HEK293T (cell line): ENCODE measurements at regions not wholly inside any gene's neighbourhood (a gene's known extent, or its start where the extent isn't known, plus 50 kb on each side); places are given as distances from the start of the nearest gene placed in this dataset.
A peak's percentile ranks its signal among the peaks of the same experiment; 100 is the strongest.

Experiments
- CTCF ChIA-PET: fragments of 350-600 bp; formaldehyde crosslinking; extraction: SDS; loops from one replicate; lab custom pipeline; 2021; ENCODE audit warnings: antibody characterized with exemption, inconsistent platforms; lab: Yijun Ruan, JAX
- POLR2A ChIA-PET: fragments of 350-600 bp; formaldehyde crosslinking; extraction: SDS; loops from one replicate; lab custom pipeline; 2020; ENCODE audit warnings: antibody characterized with exemption, inconsistent platforms; lab: Yijun Ruan, JAX
- DNase-seq: peaks from one replicate; pipeline ENCODE4 v3.0.0; 2012; ENCODE audit warnings: mixed read lengths; ENCODE audit errors: extremely low spot score
- ARNT ChIP-seq: fragments of 450-650 bp; IDR thresholded peaks from 2 replicates; pipeline ENCODE4 v1.6.1; 2017; ENCODE audit warnings: mild to moderate bottlenecking
- BHLHE40 ChIP-seq: fragments of 450-650 bp; IDR thresholded peaks from 2 replicates; pipeline ENCODE4 v1.6.1; 2016; ENCODE audit warnings: mild to moderate bottlenecking, moderate library complexity, borderline replicate concordance
- CTBP1 ChIP-seq: fragments of 450-650 bp; IDR thresholded peaks from 2 replicates; pipeline ENCODE4 v1.6.1; 2016; ENCODE audit warnings: borderline replicate concordance
- ELF4 ChIP-seq: fragments of 450-650 bp; IDR thresholded peaks from 2 replicates; pipeline ENCODE4 v1.6.1; 2017; ENCODE audit warnings: antibody characterized with exemption
- FOXA1 ChIP-seq: fragments of 450-650 bp; IDR thresholded peaks from 2 replicates; pipeline ENCODE4 v1.6.1; 2016; ENCODE audit warnings: mild to moderate bottlenecking
- FOXK2 ChIP-seq: fragments of 450-650 bp; IDR thresholded peaks from 2 replicates; pipeline ENCODE4 v1.6.1; 2016; ENCODE audit warnings: mild to moderate bottlenecking
- FOXM1 ChIP-seq: fragments of 450-650 bp; IDR thresholded peaks from 2 replicates; pipeline ENCODE4 v1.6.1; 2017; ENCODE audit warnings: mild to moderate bottlenecking, borderline replicate concordance
- HDGF ChIP-seq: fragments of 450-650 bp; IDR thresholded peaks from 2 replicates; pipeline ENCODE4 v1.6.1; 2017; ENCODE audit warnings: antibody characterized with exemption, borderline replicate concordance
- L3MBTL2 ChIP-seq: fragments of 450-650 bp; conservative IDR thresholded peaks from 2 replicates; pipeline ENCODE4 v1.6.1; 2016; ENCODE audit warnings: mild to moderate bottlenecking
- LEF1 ChIP-seq: fragments of 450-650 bp; IDR thresholded peaks from 2 replicates; pipeline ENCODE4 v1.6.1; 2017; ENCODE audit warnings: mild to moderate bottlenecking, borderline replicate concordance
- NFRKB ChIP-seq: fragments of 450-650 bp; IDR thresholded peaks from 2 replicates; pipeline ENCODE4 v1.6.1; 2016; ENCODE audit warnings: mild to moderate bottlenecking, moderate library complexity
- PKNOX1 ChIP-seq: fragments of 450-650 bp; IDR thresholded peaks from 2 replicates; pipeline ENCODE4 v1.6.1; 2016
- SP1 ChIP-seq: fragments of 450-650 bp; IDR thresholded peaks from 2 replicates; pipeline ENCODE4 v1.6.1; 2017
- SUZ12 ChIP-seq: fragments of 450-650 bp; IDR thresholded peaks from 2 replicates; pipeline ENCODE4 v1.6.1; 2016; ENCODE audit warnings: mild to moderate bottlenecking
- TARDBP ChIP-seq: fragments of 450-650 bp; IDR thresholded peaks from 2 replicates; pipeline ENCODE4 v1.6.1; 2016
- ZNF384 ChIP-seq: fragments of 450-650 bp; IDR thresholded peaks from 2 replicates; pipeline ENCODE4 v1.6.1; 2016

GRCh38 chr9:73515216-73515615 lies 363.6 kb downstream of the ANXA1 start:
- POLR2A ChIA-PET = no interaction called here
- DNase-seq = no peak
- TF ChIP-seq BHLHE40 = no peak
- TF ChIP-seq NFRKB = no peak
- TF ChIP-seq PKNOX1 = no peak
- TF ChIP-seq TARDBP = no peak
- no peak for TF ChIP-seq ARNT
- no peak for TF ChIP-seq FOXK2
- TF ChIP-seq CTBP1 = no peak
- TF ChIP-seq FOXA1 = no peak
- no peak for TF ChIP-seq HDGF
- CTCF ChIA-PET = no interaction called here

DNA sequence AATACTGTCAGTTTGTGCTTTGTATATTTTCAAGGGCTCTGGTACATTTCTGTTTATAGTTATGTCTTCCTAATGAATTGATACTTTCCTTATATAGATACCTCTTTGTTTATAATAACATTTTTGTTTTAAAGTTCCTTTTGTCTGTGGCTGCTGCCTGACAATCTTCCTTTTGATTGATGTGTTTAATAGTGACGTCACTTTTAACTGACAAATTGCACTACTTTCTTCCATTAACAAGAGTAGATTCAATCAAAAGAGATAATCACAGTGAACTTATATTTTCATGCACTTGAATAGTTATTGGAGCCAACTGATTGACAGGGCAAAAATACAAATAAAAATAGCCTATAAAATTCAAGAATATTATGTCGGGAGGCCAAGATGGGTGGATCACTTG lies 371.7 kb downstream of the ANXA1 start:
- no peak for DNase-seq
- TF ChIP-seq ARNT = no peak
- TF ChIP-seq SUZ12 = no peak
- no peak for TF ChIP-seq NFRKB
- no peak for TF ChIP-seq CTBP1
- TF ChIP-seq ELF4 = no peak
- TF ChIP-seq SP1 = no peak
- 0 out of 2 replicates have a peak, but pooled peaks have one; percentile 6 for TF ChIP-seq PKNOX1
- ChIA-PET POLR2A (no interaction called here), CTCF (no interaction called here)

- POLR2A ChIA-PET = no interaction called here
- CTCF ChIA-PET = no interaction called here
- DNase-seq = no peak
- TF ChIP-seq BHLHE40 = no peak
- TF ChIP-seq L3MBTL2 = no peak
- TF ChIP-seq TARDBP = no peak
- no peak for TF ChIP-seq HDGF
- TF ChIP-seq NFRKB = no peak
- no peak for TF ChIP-seq SUZ12
- TF ChIP-seq CTBP1 = no peak
- no peak for TF ChIP-seq SP1
- TF ChIP-seq ELF4 = no peak
Observed at GRCh38 chr9:73525350-73525749, 373.7 kb downstream of the ANXA1 start.

- DNase-seq = no peak
- CTCF ChIA-PET = no interaction called here
- no peak for TF ChIP-seq L3MBTL2
- no peak for TF ChIP-seq CTBP1
- TF ChIP-seq SP1 = no peak
- TF ChIP-seq LEF1 = no peak
- POLR2A ChIA-PET = no interaction called here
Observed at GRCh38 chr9:73527521-73527920, 375.9 kb downstream of the ANXA1 start.

DNA sequence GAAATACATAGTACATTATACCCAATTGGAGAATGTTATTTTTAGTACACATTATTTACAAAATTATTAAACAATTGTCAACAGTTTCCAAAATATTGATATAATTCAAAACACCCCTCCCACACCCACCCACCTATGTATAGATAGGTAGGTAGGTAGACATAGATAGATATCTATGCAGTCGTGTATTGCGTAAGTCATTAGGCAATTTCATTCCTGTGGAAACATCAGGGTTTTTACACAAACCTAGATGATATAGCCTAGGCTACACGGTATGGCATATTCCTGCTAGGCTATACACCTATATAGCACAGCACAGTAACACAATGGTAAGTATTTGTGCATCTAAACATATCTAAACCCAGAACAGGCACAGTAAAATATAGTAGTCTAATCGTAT lies 377.3 kb downstream of the ANXA1 start:
- CTCF ChIA-PET = no interaction called here
- TF ChIP-seq LEF1 (no peak), FOXM1 (no peak), SP1 (no peak), L3MBTL2 (no peak), TARDBP (no peak)
- POLR2A ChIA-PET = no interaction called here

DNA sequence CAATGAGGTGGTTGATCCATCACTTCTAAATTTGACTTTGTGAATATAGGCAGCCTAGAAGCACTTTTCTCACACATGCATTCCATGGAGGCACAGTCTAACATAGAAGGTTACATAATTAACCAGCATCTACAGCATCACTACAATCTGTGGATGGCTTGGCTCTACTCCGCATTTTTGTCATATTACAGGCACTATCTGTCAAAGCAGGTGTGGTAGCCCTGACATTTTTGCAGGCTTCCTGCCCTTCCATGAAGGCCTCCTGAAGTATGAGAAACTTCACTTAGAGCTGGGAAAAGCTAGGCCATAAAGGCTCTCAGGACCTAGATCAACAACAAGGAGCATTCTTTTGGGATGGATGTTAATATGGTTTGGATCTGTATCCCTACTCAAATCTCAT lies 378.0 kb downstream of the ANXA1 start:
- TF ChIP-seq PKNOX1 = no peak
- no peak for TF ChIP-seq NFRKB
- no peak for TF ChIP-seq SUZ12
- no peak for TF ChIP-seq L3MBTL2
- TF ChIP-seq SP1 = no peak
- TF ChIP-seq ZNF384 = no peak
- TF ChIP-seq CTBP1 = no peak
- no peak for TF ChIP-seq ARNT
- TF ChIP-seq FOXM1 = no peak
- no peak for TF ChIP-seq LEF1
- no peak for TF ChIP-seq ELF4
- TF ChIP-seq TARDBP = no peak
- no peak for TF ChIP-seq FOXA1
- TF ChIP-seq FOXK2 = no peak
- TF ChIP-seq HDGF = no peak
- TF ChIP-seq BHLHE40 = no peak
- ChIA-PET CTCF (no interaction called here), POLR2A (no interaction called here)
- no peak for DNase-seq

More for the DNA sequence above, 377.3 kb downstream of the ANXA1 start:
- DNase-seq = no peak

DNA sequence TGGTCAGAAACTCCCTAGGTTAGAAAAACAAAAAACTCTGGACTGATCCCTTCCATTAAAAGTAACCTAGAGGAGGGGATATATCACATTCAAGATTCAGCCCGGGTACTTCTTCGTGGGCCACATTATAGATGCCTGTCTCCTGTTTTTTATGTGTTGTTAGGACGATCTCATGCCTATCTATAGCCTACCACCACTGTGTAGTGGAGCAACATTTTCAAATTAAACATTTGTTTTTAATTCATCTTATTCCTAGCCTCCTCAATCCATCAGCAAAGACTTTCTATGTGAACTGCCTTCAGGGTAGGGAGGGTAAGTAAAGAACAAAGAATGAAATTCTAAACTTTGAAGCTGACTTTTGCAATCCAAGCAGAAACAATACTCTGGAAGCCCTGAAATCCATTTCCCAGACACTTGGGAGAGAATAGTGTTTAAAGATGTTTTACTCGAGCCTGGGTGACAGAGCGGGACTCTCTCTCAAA lies 379.4 kb downstream of the ANXA1 start:
- TF ChIP-seq NFRKB (no peak), ARNT (no peak), ZNF384 (no peak)
- DNase-seq = no peak
- ChIA-PET POLR2A (no interaction called here), CTCF (no interaction called here)

GRCh38 chr9:73531658-73532057 lies 380.0 kb downstream of the ANXA1 start:
- CTCF ChIA-PET = no interaction called here
- POLR2A ChIA-PET = no interaction called here
- no peak for DNase-seq
- TF ChIP-seq PKNOX1 = no peak
- TF ChIP-seq ELF4 = no peak
- TF ChIP-seq FOXA1 = no peak
- no peak for TF ChIP-seq L3MBTL2
- no peak for TF ChIP-seq TARDBP
- no peak for TF ChIP-seq LEF1
- TF ChIP-seq SUZ12 = no peak
- no peak for TF ChIP-seq CTBP1
- TF ChIP-seq HDGF = no peak
- TF ChIP-seq FOXK2 = no peak
- no peak for TF ChIP-seq NFRKB
- TF ChIP-seq ZNF384 = no peak
- TF ChIP-seq SP1 = no peak
- TF ChIP-seq FOXM1 = no peak
